ENCODE measurements at regions not wholly inside any gene's neighbourhood (a gene's known extent, or its start where the extent isn't known, plus 50 kb on each side); places are given as distances from the start of the nearest gene placed in this dataset.

DNA sequence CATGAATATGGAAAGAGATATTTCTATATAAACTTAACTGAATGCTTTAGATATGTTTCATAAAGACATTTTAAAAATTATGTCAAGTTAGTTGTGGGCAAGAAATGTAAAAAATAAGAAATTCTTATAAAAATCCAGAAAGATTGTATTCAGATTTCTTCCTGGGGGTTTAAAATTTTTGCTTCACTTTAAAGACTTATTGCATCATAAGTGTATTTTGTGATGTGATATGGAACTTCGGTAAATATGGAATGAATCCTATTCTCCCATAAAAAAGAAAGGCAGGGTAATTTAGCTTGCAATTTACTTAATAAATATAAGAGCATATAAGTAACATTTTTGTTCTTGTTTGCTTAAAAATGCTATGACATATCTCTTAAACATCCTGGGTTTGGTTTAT is 104.8 kb upstream of the CWC22 start:
- CTCF ChIA-PET = interaction anchor here (1.8 kb wide), 1 partner anchor 12 kb away, joined by 5 read pairs; no protein-coding TSS in a partner anchor
- no peaks in the 10 kb centered on the region for H3K9me3 ChIP-seq (ENCODE audit: control insufficient read depth, insufficient read depth, low read depth, low read length)
- H3K4me1 ChIP-seq (ENCODE audit: control insufficient read depth, insufficient read depth, low read length) = no peaks in the 10 kb centered on the region
- no peaks in the 10 kb centered on the region for H3K36me3 ChIP-seq (ENCODE audit: control insufficient read depth in 2 of 2, insufficient read depth in 1 of 2, low read length in 2 of 2)
- POLR2A ChIA-PET = no interaction called here
- no peak overlapping the region for H3K27ac ChIP-seq (ENCODE audit: extremely low read depth, low read depth, low read length)
- H3K4me3 ChIP-seq (ENCODE audit: low read depth, low read length) = no peak overlapping the region
- no peak for TF ChIP-seq ZNF501 (tag by site-specific recombination; IDR thresholded peaks at IDR 0.05)
- no peak for TF ChIP-seq ZNF548 (tag by site-specific recombination; IDR thresholded peaks at IDR 0.05)
- TF ChIP-seq, protein P1, sequence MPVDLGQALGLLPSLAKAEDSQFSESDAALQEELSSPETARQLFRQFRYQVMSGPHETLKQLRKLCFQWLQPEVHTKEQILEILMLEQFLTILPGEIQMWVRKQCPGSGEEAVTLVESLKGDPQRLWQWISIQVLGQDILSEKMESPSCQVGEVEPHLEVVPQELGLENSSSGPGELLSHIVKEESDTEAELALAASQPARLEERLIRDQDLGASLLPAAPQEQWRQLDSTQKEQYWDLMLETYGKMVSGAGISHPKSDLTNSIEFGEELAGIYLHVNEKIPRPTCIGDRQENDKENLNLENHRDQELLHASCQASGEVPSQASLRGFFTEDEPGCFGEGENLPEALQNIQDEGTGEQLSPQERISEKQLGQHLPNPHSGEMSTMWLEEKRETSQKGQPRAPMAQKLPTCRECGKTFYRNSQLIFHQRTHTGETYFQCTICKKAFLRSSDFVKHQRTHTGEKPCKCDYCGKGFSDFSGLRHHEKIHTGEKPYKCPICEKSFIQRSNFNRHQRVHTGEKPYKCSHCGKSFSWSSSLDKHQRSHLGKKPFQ (tag by site-specific recombination; IDR thresholded peaks at IDR 0.05) = no peak
- no peak for TF ChIP-seq ZNF621 (tag by site-specific recombination; IDR thresholded peaks at IDR 0.05)
- TF ChIP-seq ZNF175 (tag by site-specific recombination; IDR thresholded peaks at IDR 0.05) = no peak
- no peak for TF ChIP-seq ZEB2 (tag by site-specific recombination; IDR thresholded peaks at IDR 0.05)
- TF ChIP-seq, protein P2, sequence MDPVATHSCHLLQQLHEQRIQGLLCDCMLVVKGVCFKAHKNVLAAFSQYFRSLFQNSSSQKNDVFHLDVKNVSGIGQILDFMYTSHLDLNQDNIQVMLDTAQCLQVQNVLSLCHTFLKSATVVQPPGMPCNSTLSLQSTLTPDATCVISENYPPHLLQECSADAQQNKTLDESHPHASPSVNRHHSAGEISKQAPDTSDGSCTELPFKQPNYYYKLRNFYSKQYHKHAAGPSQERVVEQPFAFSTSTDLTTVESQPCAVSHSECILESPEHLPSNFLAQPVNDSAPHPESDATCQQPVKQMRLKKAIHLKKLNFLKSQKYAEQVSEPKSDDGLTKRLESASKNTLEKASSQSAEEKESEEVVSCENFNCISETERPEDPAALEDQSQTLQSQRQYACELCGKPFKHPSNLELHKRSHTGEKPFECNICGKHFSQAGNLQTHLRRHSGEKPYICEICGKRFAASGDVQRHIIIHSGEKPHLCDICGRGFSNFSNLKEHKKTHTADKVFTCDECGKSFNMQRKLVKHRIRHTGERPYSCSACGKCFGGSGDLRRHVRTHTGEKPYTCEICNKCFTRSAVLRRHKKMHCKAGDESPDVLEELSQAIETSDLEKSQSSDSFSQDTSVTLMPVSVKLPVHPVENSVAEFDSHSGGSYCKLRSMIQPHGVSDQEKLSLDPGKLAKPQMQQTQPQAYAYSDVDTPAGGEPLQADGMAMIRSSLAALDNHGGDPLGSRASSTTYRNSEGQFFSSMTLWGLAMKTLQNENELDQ (tag by site-specific recombination; IDR thresholded peaks at IDR 0.05; ENCODE audit: low read depth) = no peak
- no peak for TF ChIP-seq PRDM1 (tag by site-specific recombination; IDR thresholded peaks at IDR 0.05)
- no peak for TF ChIP-seq ZNF292 (tag by site-specific recombination; IDR thresholded peaks at IDR 0.05; ENCODE audit: borderline replicate concordance, low read depth)
- no peak for TF ChIP-seq GLIS1 (tag by site-specific recombination; IDR thresholded peaks at IDR 0.05)

DNA sequence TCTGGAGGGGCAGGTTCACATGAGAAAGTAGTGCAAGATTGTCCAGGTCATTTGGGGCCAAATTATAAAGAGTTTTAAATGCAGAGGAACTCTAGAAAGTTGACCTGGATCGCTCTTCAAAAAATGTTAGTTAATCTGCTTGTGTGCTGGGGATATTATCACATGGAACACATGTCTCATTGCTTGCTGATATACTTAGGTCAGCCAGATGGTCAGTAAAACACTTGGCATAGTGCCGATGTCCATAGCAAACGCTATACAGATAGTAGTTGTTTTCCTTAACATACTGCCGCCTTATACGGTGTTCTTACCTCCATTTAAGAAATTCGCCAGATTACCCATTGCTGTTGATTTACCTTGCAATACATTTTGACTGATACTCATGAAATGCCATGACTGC is 103.4 kb upstream of the CWC22 start:
- ChIA-PET POLR2A (no interaction called here), CTCF (no interaction called here)
- Histone ChIP-seq H3K27ac (ENCODE audit: extremely low read depth, low read depth, low read length) (no peak overlapping the region), H3K4me3 (ENCODE audit: low read depth, low read length) (no peak overlapping the region), H3K9me3 (ENCODE audit: control insufficient read depth, insufficient read depth, low read depth, low read length) (no peaks in the 10 kb centered on the region), H3K36me3 (ENCODE audit: control insufficient read depth in 2 of 2, insufficient read depth in 1 of 2, low read length in 2 of 2) (no peaks in the 10 kb centered on the region), H3K4me1 (ENCODE audit: control insufficient read depth, insufficient read depth, low read length) (no peaks in the 10 kb centered on the region)
- TF ChIP-seq ZNF629 (tag by site-specific recombination; IDR thresholded peaks at IDR 0.05) (no peak), TCF7L2 (IDR thresholded peaks at IDR 0.05; ENCODE audit: borderline replicate concordance, low read depth, low read length) (no peak), ZNF37A (tag by site-specific recombination; IDR thresholded peaks at IDR 0.05) (no peak), ZNF354C (tag by site-specific recombination; IDR thresholded peaks at IDR 0.05; ENCODE audit: borderline replicate concordance, low read depth) (no peak), GFI1B (tag by site-specific recombination; IDR thresholded peaks at IDR 0.05) (no peak), OSR2 (tag by site-specific recombination; IDR thresholded peaks at IDR 0.05) (no peak), ZNF248 (tag by site-specific recombination; IDR thresholded peaks at IDR 0.05) (no peak)
- TF ChIP-seq, protein P3, sequence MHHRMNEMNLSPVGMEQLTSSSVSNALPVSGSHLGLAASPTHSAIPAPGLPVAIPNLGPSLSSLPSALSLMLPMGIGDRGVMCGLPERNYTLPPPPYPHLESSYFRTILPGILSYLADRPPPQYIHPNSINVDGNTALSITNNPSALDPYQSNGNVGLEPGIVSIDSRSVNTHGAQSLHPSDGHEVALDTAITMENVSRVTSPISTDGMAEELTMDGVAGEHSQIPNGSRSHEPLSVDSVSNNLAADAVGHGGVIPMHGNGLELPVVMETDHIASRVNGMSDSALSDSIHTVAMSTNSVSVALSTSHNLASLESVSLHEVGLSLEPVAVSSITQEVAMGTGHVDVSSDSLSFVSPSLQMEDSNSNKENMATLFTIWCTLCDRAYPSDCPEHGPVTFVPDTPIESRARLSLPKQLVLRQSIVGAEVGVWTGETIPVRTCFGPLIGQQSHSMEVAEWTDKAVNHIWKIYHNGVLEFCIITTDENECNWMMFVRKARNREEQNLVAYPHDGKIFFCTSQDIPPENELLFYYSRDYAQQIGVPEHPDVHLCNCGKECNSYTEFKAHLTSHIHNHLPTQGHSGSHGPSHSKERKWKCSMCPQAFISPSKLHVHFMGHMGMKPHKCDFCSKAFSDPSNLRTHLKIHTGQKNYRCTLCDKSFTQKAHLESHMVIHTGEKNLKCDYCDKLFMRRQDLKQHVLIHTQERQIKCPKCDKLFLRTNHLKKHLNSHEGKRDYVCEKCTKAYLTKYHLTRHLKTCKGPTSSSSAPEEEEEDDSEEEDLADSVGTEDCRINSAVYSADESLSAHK (tag by site-specific recombination; IDR thresholded peaks at IDR 0.05) = no peak
- TF ChIP-seq, protein P4, sequence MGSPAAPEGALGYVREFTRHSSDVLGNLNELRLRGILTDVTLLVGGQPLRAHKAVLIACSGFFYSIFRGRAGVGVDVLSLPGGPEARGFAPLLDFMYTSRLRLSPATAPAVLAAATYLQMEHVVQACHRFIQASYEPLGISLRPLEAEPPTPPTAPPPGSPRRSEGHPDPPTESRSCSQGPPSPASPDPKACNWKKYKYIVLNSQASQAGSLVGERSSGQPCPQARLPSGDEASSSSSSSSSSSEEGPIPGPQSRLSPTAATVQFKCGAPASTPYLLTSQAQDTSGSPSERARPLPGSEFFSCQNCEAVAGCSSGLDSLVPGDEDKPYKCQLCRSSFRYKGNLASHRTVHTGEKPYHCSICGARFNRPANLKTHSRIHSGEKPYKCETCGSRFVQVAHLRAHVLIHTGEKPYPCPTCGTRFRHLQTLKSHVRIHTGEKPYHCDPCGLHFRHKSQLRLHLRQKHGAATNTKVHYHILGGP (tag by site-specific recombination; IDR thresholded peaks at IDR 0.05) = no peak
- TF ChIP-seq, protein P5, sequence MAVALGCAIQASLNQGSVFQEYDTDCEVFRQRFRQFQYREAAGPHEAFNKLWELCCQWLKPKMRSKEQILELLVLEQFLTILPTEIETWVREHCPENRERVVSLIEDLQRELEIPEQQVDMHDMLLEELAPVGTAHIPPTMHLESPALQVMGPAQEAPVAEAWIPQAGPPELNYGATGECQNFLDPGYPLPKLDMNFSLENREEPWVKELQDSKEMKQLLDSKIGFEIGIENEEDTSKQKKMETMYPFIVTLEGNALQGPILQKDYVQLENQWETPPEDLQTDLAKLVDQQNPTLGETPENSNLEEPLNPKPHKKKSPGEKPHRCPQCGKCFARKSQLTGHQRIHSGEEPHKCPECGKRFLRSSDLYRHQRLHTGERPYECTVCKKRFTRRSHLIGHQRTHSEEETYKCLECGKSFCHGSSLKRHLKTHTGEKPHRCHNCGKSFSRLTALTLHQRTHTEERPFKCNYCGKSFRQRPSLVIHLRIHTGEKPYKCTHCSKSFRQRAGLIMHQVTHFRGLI (tag by site-specific recombination; IDR thresholded peaks at IDR 0.05) = no peak
